ENCODE measurements at regions not wholly inside any gene's neighbourhood (a gene's known extent, or its start where the extent isn't known, plus 50 kb on each side); places are given as distances from the start of the nearest gene placed in this dataset.

- ChIA-PET POLR2A (ENCODE audit: low non-redundant PET) (no interaction called here), CTCF (no interaction called here)
- no peaks in the 10 kb centered on the region for H3K36me3 ChIP-seq (ENCODE audit: insufficient read depth, low read length, poor library complexity, severe bottlenecking)
- no peak overlapping the region for H3K27ac ChIP-seq (ENCODE audit: low read depth, low read length, poor library complexity, severe bottlenecking)
- no peak for DNase-seq (ENCODE audit: low spot score)
- H3K4me1 ChIP-seq (ENCODE audit: insufficient read depth, low read length, poor library complexity, severe bottlenecking), result no peaks in the 10 kb centered on the region
- no peak for TF ChIP-seq EZH2 (IDR thresholded peaks at IDR 0.05; ENCODE audit: borderline replicate concordance, low read depth, low read length, poor library complexity, severe bottlenecking)
- TF ChIP-seq, protein P1, sequence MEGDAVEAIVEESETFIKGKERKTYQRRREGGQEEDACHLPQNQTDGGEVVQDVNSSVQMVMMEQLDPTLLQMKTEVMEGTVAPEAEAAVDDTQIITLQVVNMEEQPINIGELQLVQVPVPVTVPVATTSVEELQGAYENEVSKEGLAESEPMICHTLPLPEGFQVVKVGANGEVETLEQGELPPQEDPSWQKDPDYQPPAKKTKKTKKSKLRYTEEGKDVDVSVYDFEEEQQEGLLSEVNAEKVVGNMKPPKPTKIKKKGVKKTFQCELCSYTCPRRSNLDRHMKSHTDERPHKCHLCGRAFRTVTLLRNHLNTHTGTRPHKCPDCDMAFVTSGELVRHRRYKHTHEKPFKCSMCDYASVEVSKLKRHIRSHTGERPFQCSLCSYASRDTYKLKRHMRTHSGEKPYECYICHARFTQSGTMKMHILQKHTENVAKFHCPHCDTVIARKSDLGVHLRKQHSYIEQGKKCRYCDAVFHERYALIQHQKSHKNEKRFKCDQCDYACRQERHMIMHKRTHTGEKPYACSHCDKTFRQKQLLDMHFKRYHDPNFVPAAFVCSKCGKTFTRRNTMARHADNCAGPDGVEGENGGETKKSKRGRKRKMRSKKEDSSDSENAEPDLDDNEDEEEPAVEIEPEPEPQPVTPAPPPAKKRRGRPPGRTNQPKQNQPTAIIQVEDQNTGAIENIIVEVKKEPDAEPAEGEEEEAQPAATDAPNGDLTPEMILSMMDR (conservative IDR thresholded peaks at IDR 0.05; ENCODE audit: low read depth, low read length), result no peak
- H3K27me3 ChIP-seq (replicated peaks; ENCODE audit: insufficient read depth, low read depth, low read length, poor library complexity), result no peaks in the 10 kb centered on the region
- H3K4me3 ChIP-seq (ENCODE audit: low read depth, low read length, poor library complexity, severe bottlenecking), result no peak overlapping the region
- peaks cover 10% of the 10 kb centered on the region for H3K9me3 ChIP-seq (ENCODE audit: low read depth, low read length, poor library complexity, severe bottlenecking)
- BruUV-seq (replicated peaks), result no TSS peak
- intact Hi-C loops (cut with micrococcal nuclease; ENCODE audit: unreplicated experiment), result no loop called here
Observed at GRCh38 chr18:78522507-78522906, 457.1 kb upstream of the SALL3 start.

- ChIA-PET POLR2A (ENCODE audit: low non-redundant PET) (no interaction called here), CTCF (no interaction called here)
- Histone ChIP-seq H3K4me3 (ENCODE audit: low read depth, low read length, poor library complexity, severe bottlenecking) (no peak overlapping the region), H3K36me3 (ENCODE audit: insufficient read depth, low read length, poor library complexity, severe bottlenecking) (no peaks in the 10 kb centered on the region), H3K9me3 (ENCODE audit: low read depth, low read length, poor library complexity, severe bottlenecking) (peaks cover 21% of the 10 kb centered on the region), H3K4me1 (ENCODE audit: insufficient read depth, low read length, poor library complexity, severe bottlenecking) (no peaks in the 10 kb centered on the region), H3K27ac (ENCODE audit: low read depth, low read length, poor library complexity, severe bottlenecking) (no peak overlapping the region), H3K27me3 (replicated peaks; ENCODE audit: insufficient read depth, low read depth, low read length, poor library complexity) (no peaks in the 10 kb centered on the region)
- no peak for TF ChIP-seq EZH2 (IDR thresholded peaks at IDR 0.05; ENCODE audit: borderline replicate concordance, low read depth, low read length, poor library complexity, severe bottlenecking)
- TF ChIP-seq, protein P1 (conservative IDR thresholded peaks at IDR 0.05; ENCODE audit: low read depth, low read length), result no peak
- no TSS peak for BruUV-seq (replicated peaks)
- no peak for DNase-seq (ENCODE audit: low spot score)
- intact Hi-C loops (cut with micrococcal nuclease; ENCODE audit: unreplicated experiment), result no loop called here
Observed at GRCh38 chr18:78523850-78524249, 455.8 kb upstream of the SALL3 start.

- Histone ChIP-seq H3K36me3 (ENCODE audit: insufficient read depth, low read length, poor library complexity, severe bottlenecking) (no peaks in the 10 kb centered on the region), H3K4me1 (ENCODE audit: insufficient read depth, low read length, poor library complexity, severe bottlenecking) (no peaks in the 10 kb centered on the region), H3K4me3 (ENCODE audit: low read depth, low read length, poor library complexity, severe bottlenecking) (no peak overlapping the region), H3K27me3 (replicated peaks; ENCODE audit: insufficient read depth, low read depth, low read length, poor library complexity) (no peaks in the 10 kb centered on the region), H3K9me3 (ENCODE audit: low read depth, low read length, poor library complexity, severe bottlenecking) (peaks cover 24% of the 10 kb centered on the region), H3K27ac (ENCODE audit: low read depth, low read length, poor library complexity, severe bottlenecking) (no peak overlapping the region)
- no peak for TF ChIP-seq EZH2 (IDR thresholded peaks at IDR 0.05; ENCODE audit: borderline replicate concordance, low read depth, low read length, poor library complexity, severe bottlenecking)
- TF ChIP-seq, protein P1 (conservative IDR thresholded peaks at IDR 0.05; ENCODE audit: low read depth, low read length), result no peak
- no peak for DNase-seq (ENCODE audit: low spot score)
- POLR2A ChIA-PET (ENCODE audit: low non-redundant PET), result no interaction called here
- BruUV-seq (replicated peaks), result no TSS peak
- CTCF ChIA-PET, result no interaction called here
- intact Hi-C loops (cut with micrococcal nuclease; ENCODE audit: unreplicated experiment), result no loop called here
Observed at GRCh38 chr18:78525366-78526111, 454.1 kb upstream of the SALL3 start.
